ENCODE measurements at regions not wholly inside any gene's neighbourhood (a gene's known extent, or its start where the extent isn't known, plus 50 kb on each side); places are given as distances from the start of the nearest gene placed in this dataset.

- TF ChIP-seq, protein P1, sequence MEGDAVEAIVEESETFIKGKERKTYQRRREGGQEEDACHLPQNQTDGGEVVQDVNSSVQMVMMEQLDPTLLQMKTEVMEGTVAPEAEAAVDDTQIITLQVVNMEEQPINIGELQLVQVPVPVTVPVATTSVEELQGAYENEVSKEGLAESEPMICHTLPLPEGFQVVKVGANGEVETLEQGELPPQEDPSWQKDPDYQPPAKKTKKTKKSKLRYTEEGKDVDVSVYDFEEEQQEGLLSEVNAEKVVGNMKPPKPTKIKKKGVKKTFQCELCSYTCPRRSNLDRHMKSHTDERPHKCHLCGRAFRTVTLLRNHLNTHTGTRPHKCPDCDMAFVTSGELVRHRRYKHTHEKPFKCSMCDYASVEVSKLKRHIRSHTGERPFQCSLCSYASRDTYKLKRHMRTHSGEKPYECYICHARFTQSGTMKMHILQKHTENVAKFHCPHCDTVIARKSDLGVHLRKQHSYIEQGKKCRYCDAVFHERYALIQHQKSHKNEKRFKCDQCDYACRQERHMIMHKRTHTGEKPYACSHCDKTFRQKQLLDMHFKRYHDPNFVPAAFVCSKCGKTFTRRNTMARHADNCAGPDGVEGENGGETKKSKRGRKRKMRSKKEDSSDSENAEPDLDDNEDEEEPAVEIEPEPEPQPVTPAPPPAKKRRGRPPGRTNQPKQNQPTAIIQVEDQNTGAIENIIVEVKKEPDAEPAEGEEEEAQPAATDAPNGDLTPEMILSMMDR (conservative IDR thresholded peaks at IDR 0.05; ENCODE audit: low read length): no peak
- no peak for TF ChIP-seq EZH2phosphoT487 (IDR thresholded peaks at IDR 0.05; ENCODE audit: borderline replicate concordance, low read depth, low read length)
These were observed 62.8 kb upstream of the CDH6 start for GRCh38 chr5:31130676-31131075.

Measured in OCI-LY7 (cell line).